ENCODE measurements at regions not wholly inside any gene's neighbourhood (a gene's known extent, or its start where the extent isn't known, plus 50 kb on each side); places are given as distances from the start of the nearest gene placed in this dataset.

GRCh38 chr15:99921101-99921500, 187.9 kb upstream of the LYSMD4 start:
- H3K9me3 Mint-ChIP-seq = no peaks in the 10 kb centered on the region
- H3K36me3 Mint-ChIP-seq (ENCODE audit: low read depth) = no peaks in the 10 kb centered on the region
- no peak overlapping the region for H3K4me3 Mint-ChIP-seq
- ATAC-seq (replicated peaks) = no peak
- no peaks in the 10 kb centered on the region for H3K4me1 Mint-ChIP-seq
- H3K27me3 Mint-ChIP-seq = peaks cover 16% of the 10 kb centered on the region
- no peak overlapping the region for H3K27ac Mint-ChIP-seq

- no peak overlapping the region for H3K4me3 Mint-ChIP-seq
- no peaks in the 10 kb centered on the region for H3K36me3 Mint-ChIP-seq (ENCODE audit: low read depth)
- H3K27me3 Mint-ChIP-seq = peaks cover 16% of the 10 kb centered on the region
- H3K27ac Mint-ChIP-seq = no peak overlapping the region
- ATAC-seq (replicated peaks) = no peak
- no peaks in the 10 kb centered on the region for H3K9me3 Mint-ChIP-seq
- no peaks in the 10 kb centered on the region for H3K4me1 Mint-ChIP-seq
Measured at GRCh38 chr15:99918072-99918471, 184.8 kb upstream of the LYSMD4 start.

GRCh38 chr15:99917252-99917651, 184.0 kb upstream of the LYSMD4 start:
- no peak overlapping the region for H3K4me3 Mint-ChIP-seq
- no peaks in the 10 kb centered on the region for H3K9me3 Mint-ChIP-seq
- H3K27me3 Mint-ChIP-seq = peaks cover 15% of the 10 kb centered on the region
- H3K36me3 Mint-ChIP-seq (ENCODE audit: low read depth) = no peaks in the 10 kb centered on the region
- H3K27ac Mint-ChIP-seq = no peak overlapping the region
- H3K4me1 Mint-ChIP-seq = no peaks in the 10 kb centered on the region
- ATAC-seq (replicated peaks) = no peak

- Mint-ChIP-seq H3K9me3 (no peaks in the 10 kb centered on the region), H3K36me3 (ENCODE audit: low read depth) (no peaks in the 10 kb centered on the region), H3K4me1 (no peaks in the 10 kb centered on the region), H3K4me3 (no peak overlapping the region), H3K27me3 (peaks cover 13% of the 10 kb centered on the region), H3K27ac (no peak overlapping the region)
- no peak for ATAC-seq (replicated peaks)
Measured at GRCh38 chr15:99916668-99917223, 183.5 kb upstream of the LYSMD4 start.

GRCh38 chr15:99914723-99915122, 181.5 kb upstream of the LYSMD4 start:
- ATAC-seq (replicated peaks) = no peak
- Mint-ChIP-seq H3K36me3 (ENCODE audit: low read depth) (no peaks in the 10 kb centered on the region), H3K4me1 (no peaks in the 10 kb centered on the region), H3K4me3 (no peak overlapping the region), H3K9me3 (no peaks in the 10 kb centered on the region), H3K27me3 (peaks cover 7% of the 10 kb centered on the region), H3K27ac (no peak overlapping the region)

- ATAC-seq (replicated peaks) = no peak
- H3K36me3 Mint-ChIP-seq (ENCODE audit: low read depth) = no peaks in the 10 kb centered on the region
- H3K27me3 Mint-ChIP-seq = no peaks in the 10 kb centered on the region
Measured at GRCh38 chr15:99911816-99912215, 178.6 kb upstream of the LYSMD4 start.

GRCh38 chr15:99909592-99910295, 176.5 kb upstream of the LYSMD4 start:
- Mint-ChIP-seq H3K27ac (no peak overlapping the region), H3K9me3 (no peaks in the 10 kb centered on the region), H3K4me3 (no peak overlapping the region), H3K4me1 (peaks cover 3% of the 10 kb centered on the region), H3K27me3 (no peaks in the 10 kb centered on the region), H3K36me3 (ENCODE audit: low read depth) (no peaks in the 10 kb centered on the region)
- ATAC-seq (replicated peaks) = no peak

More at GRCh38 chr15:99911816-99912215, 178.6 kb upstream of the LYSMD4 start:
- H3K4me1 Mint-ChIP-seq = no peaks in the 10 kb centered on the region
- no peaks in the 10 kb centered on the region for H3K9me3 Mint-ChIP-seq
- H3K4me3 Mint-ChIP-seq = no peak overlapping the region
- no peak overlapping the region for H3K27ac Mint-ChIP-seq

- no peak for ATAC-seq (replicated peaks)
- Mint-ChIP-seq H3K36me3 (ENCODE audit: low read depth) (peaks cover 5% of the 10 kb centered on the region), H3K9me3 (no peaks in the 10 kb centered on the region), H3K27me3 (no peaks in the 10 kb centered on the region), H3K4me3 (no peak overlapping the region), H3K4me1 (peaks cover 3% of the 10 kb centered on the region), H3K27ac (no peak overlapping the region)
Measured at GRCh38 chr15:99907698-99908097, 174.5 kb upstream of the LYSMD4 start.

- Mint-ChIP-seq H3K36me3 (ENCODE audit: low read depth) (peaks cover 5% of the 10 kb centered on the region), H3K27me3 (no peaks in the 10 kb centered on the region), H3K27ac (peak overlapping the region; percentile 5), H3K4me3 (no peak overlapping the region), H3K4me1 (peaks cover 3% of the 10 kb centered on the region), H3K9me3 (no peaks in the 10 kb centered on the region)
- ATAC-seq (replicated peaks) = peak; percentile 66
Measured at GRCh38 chr15:99906793-99907192, 173.6 kb upstream of the LYSMD4 start.

GRCh38 chr15:99906311-99906710, 173.1 kb upstream of the LYSMD4 start:
- Mint-ChIP-seq H3K9me3 (no peaks in the 10 kb centered on the region), H3K36me3 (ENCODE audit: low read depth) (peaks cover 5% of the 10 kb centered on the region), H3K4me1 (peaks cover 3% of the 10 kb centered on the region), H3K27ac (peak overlapping the region; percentile 5), H3K4me3 (no peak overlapping the region), H3K27me3 (no peaks in the 10 kb centered on the region)
- ATAC-seq (replicated peaks) = no peak

- Mint-ChIP-seq H3K27ac (no peak overlapping the region), H3K9me3 (peaks cover 4% of the 10 kb centered on the region), H3K27me3 (no peaks in the 10 kb centered on the region), H3K4me3 (no peak overlapping the region), H3K36me3 (ENCODE audit: low read depth) (peaks cover 5% of the 10 kb centered on the region), H3K4me1 (peaks cover 3% of the 10 kb centered on the region)
- no peak for ATAC-seq (replicated peaks)
Measured at GRCh38 chr15:99902248-99902928, 169.2 kb upstream of the LYSMD4 start.

- Mint-ChIP-seq H3K36me3 (ENCODE audit: low read depth) (no peaks in the 10 kb centered on the region), H3K4me3 (no peak overlapping the region), H3K9me3 (peaks cover 12% of the 10 kb centered on the region), H3K27ac (no peak overlapping the region), H3K4me1 (no peaks in the 10 kb centered on the region), H3K27me3 (no peaks in the 10 kb centered on the region)
- no peak for ATAC-seq (replicated peaks)
Measured at GRCh38 chr15:99895956-99896311, 162.7 kb upstream of the LYSMD4 start.

- Mint-ChIP-seq H3K4me3 (no peak overlapping the region), H3K9me3 (peaks cover 12% of the 10 kb centered on the region), H3K36me3 (ENCODE audit: low read depth) (no peaks in the 10 kb centered on the region), H3K27me3 (no peaks in the 10 kb centered on the region), H3K4me1 (no peaks in the 10 kb centered on the region), H3K27ac (no peak overlapping the region)
- no peak for ATAC-seq (replicated peaks)
Measured at GRCh38 chr15:99895189-99895955, 162.1 kb upstream of the LYSMD4 start.

GRCh38 chr15:99878835-99879234, 145.6 kb upstream of the LYSMD4 start:
- ATAC-seq (replicated peaks) = no peak
- Mint-ChIP-seq H3K4me3 (no peak overlapping the region), H3K27ac (no peak overlapping the region), H3K4me1 (no peaks in the 10 kb centered on the region), H3K9me3 (no peaks in the 10 kb centered on the region), H3K27me3 (no peaks in the 10 kb centered on the region), H3K36me3 (ENCODE audit: low read depth) (peaks cover 34% of the 10 kb centered on the region)

GRCh38 chr15:99873451-99873850, 140.2 kb upstream of the LYSMD4 start:
- H3K27ac Mint-ChIP-seq = no peak overlapping the region
- H3K9me3 Mint-ChIP-seq = no peaks in the 10 kb centered on the region
- no peak for ATAC-seq (replicated peaks)
- no peak overlapping the region for H3K4me3 Mint-ChIP-seq
- no peaks in the 10 kb centered on the region for H3K36me3 Mint-ChIP-seq (ENCODE audit: low read depth)
- no peaks in the 10 kb centered on the region for H3K4me1 Mint-ChIP-seq
- no peaks in the 10 kb centered on the region for H3K27me3 Mint-ChIP-seq

Data from activated T-helper 17 cell treated with anti-CD3 and anti-CD28 coated beads, Interleukin-2, amount 50 U/mL, for 72 hours (primary cell).